ENCODE measurements at regions not wholly inside any gene's neighbourhood (a gene's known extent, or its start where the extent isn't known, plus 50 kb on each side); places are given as distances from the start of the nearest gene placed in this dataset.

DNA sequence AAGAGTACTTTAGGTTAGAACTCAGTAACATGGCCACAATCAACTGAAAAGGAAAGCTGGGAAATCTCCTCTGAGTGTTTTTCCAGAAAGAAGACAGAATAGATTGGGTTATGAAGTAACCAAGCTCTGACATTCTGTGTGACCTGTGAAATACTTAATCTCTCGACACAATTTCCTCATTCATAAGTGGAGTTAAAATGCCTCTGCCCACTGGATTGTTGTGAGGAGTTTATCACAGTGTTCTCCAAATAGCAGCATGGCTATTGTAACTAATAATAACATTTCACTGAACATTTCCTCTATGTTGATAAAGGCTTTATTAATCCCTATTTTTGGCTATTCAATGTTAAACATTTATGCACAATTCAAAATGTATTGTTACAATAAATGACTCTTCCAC is 311.0 kb downstream of the GABRB2 start:
- Histone ChIP-seq H3K36me3 (no peaks in the 10 kb centered on the region), H3K9me3 (no peaks in the 10 kb centered on the region), H3K27me3 (no peaks in the 10 kb centered on the region; the same call in none of the 2 replicates), H3K4me3 (no peak overlapping the region)
- no peak for DNase-seq

DNA sequence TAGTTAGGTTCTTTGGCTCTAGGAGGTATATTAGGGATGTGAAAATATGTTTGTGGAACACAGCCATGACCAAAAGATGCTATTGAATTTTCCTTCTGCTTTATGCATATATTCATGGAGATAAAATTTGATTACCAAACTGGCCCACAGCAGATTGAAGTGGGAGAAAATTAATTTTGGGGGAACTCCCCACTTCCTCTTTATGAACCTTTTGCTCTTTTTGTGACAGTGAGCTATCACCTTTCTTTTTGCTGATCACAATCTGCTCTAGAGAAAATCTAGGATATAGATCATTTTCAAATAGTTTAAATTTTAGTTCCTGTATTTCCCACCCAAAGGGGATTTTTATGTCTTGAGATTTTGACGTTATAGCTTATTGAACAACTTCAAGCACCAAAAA is 313.0 kb downstream of the GABRB2 start:
- no peak for DNase-seq
- H3K36me3 ChIP-seq, result no peaks in the 10 kb centered on the region
- no peak overlapping the region for H3K4me3 ChIP-seq
- no peaks in the 10 kb centered on the region for H3K9me3 ChIP-seq
- H3K27me3 ChIP-seq, result no peaks in the 10 kb centered on the region; the same call in none of the 2 replicates

DNA sequence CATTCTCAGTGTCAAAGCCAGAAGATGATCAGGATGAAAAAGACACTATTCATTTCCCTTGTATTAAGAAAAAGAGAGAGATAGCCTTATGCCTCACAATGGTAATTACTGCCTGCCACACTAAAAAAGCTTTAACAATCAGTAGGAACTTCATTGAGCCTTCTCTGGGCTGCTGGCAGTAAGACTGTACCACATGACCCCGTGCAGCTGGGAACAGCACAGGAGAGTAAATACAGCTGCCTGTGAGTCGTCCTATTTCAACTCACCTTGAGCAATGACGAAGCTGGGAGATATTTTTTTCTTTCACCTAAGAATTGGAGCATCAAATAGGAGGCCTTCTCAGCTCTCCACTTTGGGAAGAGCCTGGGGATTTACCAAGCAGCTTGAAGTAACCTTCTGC is 316.3 kb downstream of the GABRB2 start:
- Histone ChIP-seq H3K27me3 (no peaks in the 10 kb centered on the region; the same call in none of the 2 replicates), H3K9me3 (no peaks in the 10 kb centered on the region), H3K36me3 (no peaks in the 10 kb centered on the region), H3K4me3 (no peak overlapping the region)
- no peak for DNase-seq

DNA sequence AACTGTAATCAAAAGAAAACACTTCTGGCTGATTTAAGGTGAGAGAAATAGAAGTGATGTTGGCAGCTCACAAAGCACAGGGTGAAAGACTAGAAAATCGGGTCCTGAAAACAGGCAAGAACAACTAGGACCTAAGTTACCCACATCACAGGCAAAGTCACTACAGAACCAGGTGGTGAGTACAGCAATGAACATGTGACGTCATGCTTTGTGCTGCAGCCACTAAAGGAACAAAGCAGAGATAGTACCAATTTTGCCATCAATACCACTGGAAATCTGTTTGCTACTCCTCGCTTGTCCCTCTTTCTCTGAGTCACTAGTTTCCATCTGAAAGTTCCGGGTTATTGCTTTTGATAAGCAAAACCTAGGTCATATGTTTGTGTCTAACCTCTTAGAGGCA is 326.7 kb downstream of the GABRB2 start:
- no peaks in the 10 kb centered on the region for H3K36me3 ChIP-seq
- no peak overlapping the region for H3K4me3 ChIP-seq
- DNase-seq, result no peak
- H3K9me3 ChIP-seq, result no peaks in the 10 kb centered on the region
- H3K27me3 ChIP-seq, result no peaks in the 10 kb centered on the region

DNA sequence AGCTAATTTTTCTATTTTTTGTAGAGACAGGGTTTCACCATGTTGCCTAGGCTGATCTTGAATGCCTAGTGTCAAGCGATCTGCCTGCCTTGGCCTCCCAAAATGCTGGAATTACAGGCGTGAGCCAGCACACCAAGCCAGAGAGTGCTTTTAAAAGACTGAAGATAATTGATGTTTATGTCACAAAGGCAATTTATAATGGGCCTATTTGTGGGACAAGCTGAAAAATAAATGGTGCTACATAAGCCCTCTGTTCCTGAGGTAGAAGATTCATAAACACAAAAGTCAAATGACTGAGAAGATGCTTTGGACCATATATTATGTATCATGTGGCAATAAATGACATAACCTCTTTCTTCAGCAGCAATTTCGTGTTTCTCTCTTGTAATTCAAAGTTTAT is 329.6 kb downstream of the GABRB2 start:
- Histone ChIP-seq H3K4me3 (no peak overlapping the region), H3K36me3 (no peaks in the 10 kb centered on the region), H3K9me3 (no peaks in the 10 kb centered on the region), H3K27me3 (no peaks in the 10 kb centered on the region)
- no peak for DNase-seq

DNA sequence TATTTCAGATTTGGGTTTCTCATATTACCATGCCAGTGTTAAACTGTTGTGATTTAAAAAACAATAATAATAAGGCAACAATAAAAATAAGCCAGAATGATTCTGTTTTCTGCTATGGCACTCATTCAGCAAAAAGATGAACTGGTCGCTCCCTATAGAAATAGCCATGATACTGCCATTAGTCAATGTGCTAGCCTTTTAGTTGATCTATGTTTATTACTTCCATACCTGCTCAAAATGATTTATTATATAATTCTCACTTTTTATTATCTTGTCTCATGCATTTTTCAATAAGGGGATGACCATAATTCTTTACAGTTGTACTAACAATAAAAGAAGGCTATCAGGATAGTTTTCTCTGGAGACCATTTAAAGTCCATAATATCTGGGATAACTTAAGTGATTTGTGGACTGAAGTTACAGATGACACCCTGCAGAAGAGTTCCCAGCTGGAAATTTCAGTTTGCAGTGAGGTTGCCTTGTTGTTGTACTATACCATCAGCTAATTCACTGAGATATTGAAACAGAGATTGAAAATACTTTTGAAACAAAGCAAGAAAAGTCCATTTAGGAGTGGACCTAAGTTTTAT is 334.3 kb downstream of the GABRB2 start:
- Histone ChIP-seq H3K36me3 (no peaks in the 10 kb centered on the region), H3K4me3 (no peak overlapping the region), H3K27me3 (no peaks in the 10 kb centered on the region), H3K9me3 (no peaks in the 10 kb centered on the region)
- DNase-seq, result no peak

DNA sequence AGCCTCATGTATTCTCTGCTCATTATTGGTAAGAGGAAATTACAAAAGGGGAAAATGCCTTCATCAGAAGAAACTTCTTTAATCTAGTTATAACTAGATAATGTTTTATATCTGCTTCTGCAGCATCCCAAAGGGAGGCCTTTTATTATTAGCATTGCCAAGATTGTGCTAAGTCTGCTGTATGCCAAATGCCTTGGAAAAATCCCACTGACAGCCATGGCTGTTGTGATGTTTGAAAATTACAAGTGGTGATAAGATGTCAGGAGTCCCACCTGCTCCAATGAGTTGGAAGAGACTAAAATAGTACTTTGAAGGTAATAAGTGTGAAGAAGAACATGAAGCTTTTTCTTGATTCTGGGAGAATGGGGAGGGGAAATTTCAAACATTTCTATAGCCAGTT is 345.0 kb downstream of the GABRB2 start:
- Histone ChIP-seq H3K27me3 (no peaks in the 10 kb centered on the region), H3K36me3 (no peaks in the 10 kb centered on the region), H3K9me3 (0 out of 2 replicates have a peak, but pooled peaks cover 2% of the 10 kb centered on the region), H3K4me3 (no peak overlapping the region)
- no peak for DNase-seq

DNA sequence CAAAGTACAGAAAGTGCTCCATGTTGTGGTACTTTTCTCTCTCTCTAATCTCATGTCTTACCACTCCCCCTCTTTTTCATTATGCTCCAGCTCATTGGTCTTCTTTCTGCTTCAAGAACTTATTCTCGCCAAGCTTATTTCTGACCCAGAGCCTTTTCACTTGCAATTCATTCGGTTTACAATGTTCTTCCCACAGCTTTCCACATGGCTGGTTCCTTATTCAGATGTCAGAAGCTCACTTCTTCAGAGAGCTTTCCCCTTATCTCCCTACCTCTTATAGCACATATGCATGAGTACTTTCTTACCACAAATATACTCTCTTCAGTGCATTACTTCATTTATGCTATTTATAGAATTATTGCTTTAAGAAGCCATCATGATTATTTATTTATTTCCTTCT is 338.8 kb upstream of the ATP10B start:
- no peaks in the 10 kb centered on the region for H3K36me3 ChIP-seq
- DNase-seq, result no peak
- H3K4me3 ChIP-seq, result no peak overlapping the region
- H3K27me3 ChIP-seq, result no peaks in the 10 kb centered on the region
- H3K9me3 ChIP-seq, result no peaks in the 10 kb centered on the region

DNA sequence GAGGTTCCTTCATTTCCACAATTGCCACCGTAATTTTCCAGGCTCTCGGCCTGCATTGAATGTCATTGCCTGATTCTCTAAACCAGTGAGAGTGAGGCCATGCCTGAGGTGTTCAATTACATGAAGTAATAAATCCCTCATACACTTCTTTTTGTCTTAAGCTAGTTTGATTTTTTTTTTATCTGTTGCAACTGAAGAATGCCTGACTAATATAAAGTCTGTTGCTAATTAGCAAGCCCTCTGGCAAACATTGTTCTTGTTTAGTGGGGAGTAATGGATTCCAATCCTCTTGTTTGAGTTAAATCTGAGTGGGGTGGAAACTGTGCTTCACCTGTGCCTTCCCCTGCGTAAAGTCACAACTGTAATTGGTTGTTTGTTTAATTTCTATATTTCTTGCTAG is 338.1 kb upstream of the ATP10B start:
- no peak for DNase-seq
- no peak overlapping the region for H3K4me3 ChIP-seq
- H3K9me3 ChIP-seq, result no peaks in the 10 kb centered on the region
- H3K27me3 ChIP-seq, result no peaks in the 10 kb centered on the region
- H3K36me3 ChIP-seq, result no peaks in the 10 kb centered on the region

DNA sequence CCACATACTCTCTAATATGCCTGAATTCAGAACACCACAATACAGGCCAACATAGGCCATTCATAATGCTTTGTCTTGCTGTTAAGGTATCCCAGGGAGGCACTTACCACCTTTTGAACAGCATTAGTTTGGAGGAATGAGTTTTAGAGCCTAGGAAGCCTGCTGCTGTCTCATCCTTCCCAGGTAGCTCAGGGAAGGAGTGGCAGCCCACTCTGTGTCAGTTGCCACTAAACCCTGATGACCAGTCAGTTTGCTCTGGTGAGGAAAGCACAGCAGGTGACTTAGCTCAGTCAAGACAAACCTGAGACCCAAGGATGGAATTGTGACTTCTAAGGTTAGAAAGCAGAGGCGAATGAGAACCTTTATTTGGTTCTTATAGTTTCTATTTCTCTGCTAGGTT is 337.4 kb upstream of the ATP10B start:
- H3K9me3 ChIP-seq, result no peaks in the 10 kb centered on the region
- H3K4me3 ChIP-seq, result no peak overlapping the region
- no peak for DNase-seq
- no peaks in the 10 kb centered on the region for H3K27me3 ChIP-seq
- no peaks in the 10 kb centered on the region for H3K36me3 ChIP-seq

DNA sequence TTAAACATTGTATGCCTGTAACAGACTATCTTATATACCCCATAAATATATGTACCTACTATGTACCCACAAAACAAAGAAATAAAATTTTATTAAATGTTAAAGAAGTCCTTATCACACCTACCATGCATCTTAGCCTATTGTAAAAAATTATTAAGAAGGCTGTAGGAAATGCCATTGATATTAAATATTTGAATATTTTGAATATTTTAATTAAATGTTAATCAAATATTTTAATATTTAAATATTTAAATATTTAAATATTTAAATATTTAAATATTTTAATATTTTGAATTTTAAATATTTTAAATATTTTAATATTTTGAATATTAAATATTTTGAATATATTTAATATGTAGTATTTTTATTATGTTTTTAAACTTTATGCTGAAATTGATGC is 331.5 kb upstream of the ATP10B start:
- H3K4me3 ChIP-seq, result no peak overlapping the region
- DNase-seq, result no peak
- no peaks in the 10 kb centered on the region for H3K36me3 ChIP-seq
- no peaks in the 10 kb centered on the region for H3K27me3 ChIP-seq
- H3K9me3 ChIP-seq, result no peaks in the 10 kb centered on the region

DNA sequence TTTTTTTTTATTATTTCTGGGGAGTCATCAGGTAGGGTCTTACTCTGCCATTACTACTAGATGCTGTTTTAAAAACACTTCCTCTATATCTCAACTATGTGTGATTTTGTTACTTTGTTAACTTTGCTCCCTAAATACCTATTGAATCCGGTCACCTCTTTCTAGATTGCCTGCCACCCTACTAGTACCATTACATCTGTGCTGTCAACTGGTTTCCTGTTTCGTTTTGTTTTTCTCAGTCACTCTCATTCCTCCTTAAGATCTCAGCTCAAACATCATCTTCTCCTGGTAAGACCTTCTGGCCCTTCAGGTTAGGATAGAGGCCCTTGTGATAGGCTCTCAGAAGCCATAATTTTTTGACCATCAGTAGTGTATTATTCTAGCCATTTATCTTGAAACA is 324.2 kb upstream of the ATP10B start:
- Histone ChIP-seq H3K9me3 (no peaks in the 10 kb centered on the region), H3K36me3 (no peaks in the 10 kb centered on the region), H3K4me3 (no peak overlapping the region), H3K27me3 (no peaks in the 10 kb centered on the region)
- no peak for DNase-seq

DNA sequence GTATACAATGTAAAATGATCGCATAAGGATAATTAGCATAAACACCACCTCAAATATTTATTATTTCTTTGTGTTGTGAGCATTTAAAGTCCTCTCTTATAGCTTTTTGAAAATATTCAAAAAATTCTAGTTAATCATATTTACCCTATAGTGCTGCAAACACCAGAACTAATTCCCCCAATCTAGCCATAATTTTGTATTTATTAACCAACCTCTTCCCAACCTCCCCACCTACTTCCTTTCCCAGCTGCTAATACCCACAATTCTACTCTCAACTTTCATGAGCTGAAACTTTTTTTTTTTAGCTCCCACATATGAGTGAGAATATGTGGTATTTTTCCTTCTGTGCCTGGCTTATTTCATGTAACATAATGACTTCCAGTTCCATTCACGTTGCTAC is 317.8 kb upstream of the ATP10B start:
- Histone ChIP-seq H3K9me3 (no peaks in the 10 kb centered on the region), H3K4me3 (no peak overlapping the region)
- no peak for DNase-seq

DNA sequence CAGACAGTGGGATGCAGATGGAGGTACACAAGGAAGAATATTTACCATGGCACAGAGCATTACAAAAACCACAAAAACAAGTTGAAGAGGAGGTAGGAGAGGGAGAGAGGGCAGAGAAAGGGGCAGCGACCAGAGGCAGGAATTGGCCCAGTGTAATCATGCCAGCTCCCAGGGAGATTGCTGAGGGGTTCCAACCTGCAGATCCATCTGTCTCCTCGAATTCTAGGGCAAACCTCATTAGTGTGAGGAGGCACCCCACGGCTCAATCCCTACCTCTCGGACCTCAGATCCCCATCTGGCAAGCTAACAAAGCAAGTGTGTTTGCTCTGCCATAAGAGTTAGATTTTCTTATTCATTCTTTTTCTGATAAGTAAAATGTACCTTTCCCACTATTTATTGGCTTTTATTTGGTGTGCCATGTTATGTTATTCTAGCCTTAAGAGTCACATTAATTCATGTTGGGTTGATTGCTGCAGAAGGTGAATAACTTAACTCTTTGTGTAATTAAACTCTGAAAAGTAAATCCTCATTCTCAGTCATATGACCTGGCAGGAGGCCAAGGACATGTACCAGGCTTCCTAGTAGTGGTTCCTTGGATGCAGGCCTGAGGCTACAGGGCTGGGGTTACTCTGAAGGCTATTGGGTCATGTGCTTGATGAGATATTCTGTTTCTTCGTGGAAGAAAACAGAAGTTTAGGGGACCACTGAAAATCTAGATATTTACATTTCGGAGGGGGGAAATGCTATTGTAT is 315.2 kb upstream of the ATP10B start:
- DNase-seq, result no peak
- Histone ChIP-seq H3K27me3 (0 out of 2 replicates have a peak, but pooled peaks cover 2% of the 10 kb centered on the region), H3K4me3 (no peak overlapping the region), H3K36me3 (no peaks in the 10 kb centered on the region), H3K9me3 (no peaks in the 10 kb centered on the region)

More for the DNA sequence above, 317.8 kb upstream of the ATP10B start:
- Histone ChIP-seq H3K27me3 (0 out of 2 replicates have a peak, but pooled peaks cover 2% of the 10 kb centered on the region), H3K36me3 (no peaks in the 10 kb centered on the region)

DNA sequence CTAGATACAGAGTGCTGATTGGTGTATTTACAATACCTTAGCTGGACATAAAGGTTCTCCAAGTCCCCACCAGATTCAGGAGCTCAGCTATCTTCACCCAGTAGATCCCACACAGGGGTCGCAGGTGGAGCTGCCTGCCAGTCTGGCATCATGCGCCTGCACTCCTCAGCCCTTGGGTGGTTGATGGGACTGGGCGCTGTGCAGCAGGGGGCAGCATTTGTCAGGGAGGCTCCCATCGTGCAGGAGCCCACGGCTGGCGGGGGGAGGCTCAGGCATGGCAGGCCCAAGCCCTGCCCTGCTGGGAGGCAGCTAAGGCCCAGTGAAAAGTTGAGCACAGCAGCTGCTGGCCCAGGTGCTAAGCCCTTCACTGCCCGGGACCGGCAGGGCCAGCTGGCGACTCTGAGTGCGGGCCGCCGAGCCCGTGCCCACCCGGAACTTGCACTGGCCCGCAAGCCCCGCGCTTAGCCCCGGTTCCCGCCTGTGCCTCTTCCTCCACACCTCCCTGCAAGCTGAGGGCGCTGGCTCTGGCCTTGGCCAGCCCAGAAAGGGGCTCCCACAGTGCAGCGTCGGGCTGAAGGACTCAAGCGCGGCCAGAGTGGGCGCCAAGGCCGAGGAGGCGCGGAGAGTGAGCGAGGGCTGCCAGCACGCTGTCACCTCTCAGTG is 314.1 kb upstream of the ATP10B start:
- H3K4me3 ChIP-seq, result no peak overlapping the region
- H3K36me3 ChIP-seq, result no peaks in the 10 kb centered on the region
- no peaks in the 10 kb centered on the region for H3K9me3 ChIP-seq
- DNase-seq, result no peak
- 0 out of 2 replicates have a peak, but pooled peaks cover 2% of the 10 kb centered on the region for H3K27me3 ChIP-seq

DNA sequence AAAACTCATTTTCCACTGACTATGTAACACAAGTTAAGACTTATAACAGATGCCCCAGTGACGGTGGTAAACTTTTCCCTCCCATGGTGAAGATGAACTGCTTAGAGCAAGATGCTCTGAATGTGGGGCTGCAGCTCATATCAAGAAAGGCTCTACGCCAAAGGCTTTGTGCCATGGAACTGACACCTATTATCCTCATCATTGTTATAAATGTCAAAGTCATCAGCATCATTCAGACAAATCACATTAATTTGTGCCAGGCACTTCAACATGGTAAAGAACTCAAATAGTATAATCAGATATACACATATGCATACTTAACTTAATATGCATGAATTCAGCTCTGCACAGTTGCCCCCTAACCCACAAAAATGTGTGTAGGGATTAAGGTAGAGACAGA is 305.9 kb upstream of the ATP10B start:
- H3K27me3 ChIP-seq, result no peaks in the 10 kb centered on the region
- no peaks in the 10 kb centered on the region for H3K36me3 ChIP-seq
- H3K9me3 ChIP-seq, result no peaks in the 10 kb centered on the region
- DNase-seq, result no peak
- H3K4me3 ChIP-seq, result no peak overlapping the region

DNA sequence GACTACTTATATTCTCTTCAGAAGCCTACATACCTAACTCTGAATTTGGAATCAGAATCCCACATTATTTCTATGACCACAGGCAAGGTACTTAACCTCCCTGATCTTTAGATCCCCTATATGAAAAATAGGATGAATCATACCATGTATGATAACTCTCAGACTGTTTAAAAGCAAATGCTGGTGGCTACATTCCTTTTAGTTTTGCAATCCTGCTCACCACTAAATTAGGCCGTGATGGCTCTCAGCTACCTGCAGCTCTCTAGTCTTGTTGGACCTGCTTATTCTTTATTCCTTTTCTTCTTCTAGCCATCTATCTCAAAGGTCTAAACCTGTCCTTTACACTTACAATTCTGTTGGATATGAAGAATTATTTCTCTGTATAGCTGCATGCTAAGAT is 303.4 kb upstream of the ATP10B start:
- no peaks in the 10 kb centered on the region for H3K27me3 ChIP-seq
- no peak overlapping the region for H3K4me3 ChIP-seq
- DNase-seq, result no peak
- H3K36me3 ChIP-seq, result no peaks in the 10 kb centered on the region
- H3K9me3 ChIP-seq, result no peaks in the 10 kb centered on the region
